DND-41 (cell line): ENCODE measurements at regions not wholly inside any gene's neighbourhood (a gene's known extent, or its start where the extent isn't known, plus 50 kb on each side); places are given as distances from the start of the nearest gene placed in this dataset.

Experiments used
- EZH2 ChIP-seq: IDR thresholded peaks from 3 replicates; pipeline ENCODE4 v1.6.1; 2012; ENCODE audit warnings: borderline replicate concordance, low read depth, mild to moderate bottlenecking, moderate library complexity, low read length, inconsistent platforms; ENCODE audit not compliant: severe bottlenecking
- TF ChIP-seq, protein P1 (sequence below): IDR thresholded peaks from 2 replicates; pipeline ENCODE4 v1.5.1; 2012; ENCODE audit warnings: borderline replicate concordance, low read length, moderate library complexity, mild to moderate bottlenecking; ENCODE audit not compliant: poor library complexity, severe bottlenecking; ENCODE audit errors: extremely low read depth

- TF ChIP-seq, protein P1, sequence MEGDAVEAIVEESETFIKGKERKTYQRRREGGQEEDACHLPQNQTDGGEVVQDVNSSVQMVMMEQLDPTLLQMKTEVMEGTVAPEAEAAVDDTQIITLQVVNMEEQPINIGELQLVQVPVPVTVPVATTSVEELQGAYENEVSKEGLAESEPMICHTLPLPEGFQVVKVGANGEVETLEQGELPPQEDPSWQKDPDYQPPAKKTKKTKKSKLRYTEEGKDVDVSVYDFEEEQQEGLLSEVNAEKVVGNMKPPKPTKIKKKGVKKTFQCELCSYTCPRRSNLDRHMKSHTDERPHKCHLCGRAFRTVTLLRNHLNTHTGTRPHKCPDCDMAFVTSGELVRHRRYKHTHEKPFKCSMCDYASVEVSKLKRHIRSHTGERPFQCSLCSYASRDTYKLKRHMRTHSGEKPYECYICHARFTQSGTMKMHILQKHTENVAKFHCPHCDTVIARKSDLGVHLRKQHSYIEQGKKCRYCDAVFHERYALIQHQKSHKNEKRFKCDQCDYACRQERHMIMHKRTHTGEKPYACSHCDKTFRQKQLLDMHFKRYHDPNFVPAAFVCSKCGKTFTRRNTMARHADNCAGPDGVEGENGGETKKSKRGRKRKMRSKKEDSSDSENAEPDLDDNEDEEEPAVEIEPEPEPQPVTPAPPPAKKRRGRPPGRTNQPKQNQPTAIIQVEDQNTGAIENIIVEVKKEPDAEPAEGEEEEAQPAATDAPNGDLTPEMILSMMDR, result no peak
- no peak for TF ChIP-seq EZH2
Observed at GRCh38 chrX:99184153-99184552, 1225.9 kb downstream of the PCDH19 start.
